Stimulated activated naive CD8-positive, alpha-beta T cell treated with anti-CD3 and anti-CD28 coated beads, Interleukin-15, Interleukin-2, amounts not matched to agents 100 ng/mL and 50 ng/mL, for 24 hours (primary cell): ENCODE measurements at regions not wholly inside any gene's neighbourhood (a gene's known extent, or its start where the extent isn't known, plus 50 kb on each side); places are given as distances from the start of the nearest gene placed in this dataset.

Experiments
- H3K27ac Mint-ChIP-seq: one replicate; pipeline ENCODE4 v1.8.0; 2021; ENCODE audit warnings: mild to moderate bottlenecking, mixed read lengths
- H3K27me3 Mint-ChIP-seq: one replicate; pipeline ENCODE4 v1.8.0; 2021; ENCODE audit warnings: mixed read lengths
- H3K36me3 Mint-ChIP-seq: one replicate; pipeline ENCODE4 v1.8.0; 2021; ENCODE audit warnings: low read depth, mixed read lengths
- H3K4me1 Mint-ChIP-seq: one replicate; pipeline ENCODE4 v1.8.0; 2021; ENCODE audit warnings: low read depth, mixed read lengths
- H3K4me3 Mint-ChIP-seq: one replicate; pipeline ENCODE4 v1.8.0; 2021; ENCODE audit warnings: mild to moderate bottlenecking, mixed read lengths
- H3K9me3 Mint-ChIP-seq: one replicate; pipeline ENCODE4 v1.8.0; 2021; ENCODE audit warnings: mixed read lengths

GRCh38 chr15:35630985-35631384 lies 85.0 kb upstream of the DPH6 start:
- peaks cover 4% of the 10 kb centered on the region for H3K9me3 Mint-ChIP-seq
- no peaks in the 10 kb centered on the region for H3K36me3 Mint-ChIP-seq
- no peaks in the 10 kb centered on the region for H3K4me1 Mint-ChIP-seq
- no peak overlapping the region for H3K4me3 Mint-ChIP-seq
- H3K27me3 Mint-ChIP-seq = peaks cover 12% of the 10 kb centered on the region
- H3K27ac Mint-ChIP-seq = no peak overlapping the region

GRCh38 chr15:35633677-35634076 lies 87.7 kb upstream of the DPH6 start:
- H3K27ac Mint-ChIP-seq = no peak overlapping the region
- H3K4me1 Mint-ChIP-seq = no peaks in the 10 kb centered on the region
- peaks cover 9% of the 10 kb centered on the region for H3K9me3 Mint-ChIP-seq
- H3K27me3 Mint-ChIP-seq = peaks cover 19% of the 10 kb centered on the region
- H3K4me3 Mint-ChIP-seq = no peak overlapping the region
- no peaks in the 10 kb centered on the region for H3K36me3 Mint-ChIP-seq

GRCh38 chr15:35646790-35647189 lies 100.8 kb upstream of the DPH6 start:
- peaks cover 8% of the 10 kb centered on the region for H3K9me3 Mint-ChIP-seq
- no peak overlapping the region for H3K27ac Mint-ChIP-seq
- no peaks in the 10 kb centered on the region for H3K36me3 Mint-ChIP-seq
- H3K4me3 Mint-ChIP-seq = no peak overlapping the region
- no peaks in the 10 kb centered on the region for H3K27me3 Mint-ChIP-seq
- H3K4me1 Mint-ChIP-seq = no peaks in the 10 kb centered on the region

GRCh38 chr15:35647303-35647702 lies 101.3 kb upstream of the DPH6 start:
- Mint-ChIP-seq H3K27me3 (no peaks in the 10 kb centered on the region), H3K9me3 (peaks cover 7% of the 10 kb centered on the region), H3K27ac (no peak overlapping the region), H3K4me1 (no peaks in the 10 kb centered on the region), H3K4me3 (no peak overlapping the region), H3K36me3 (no peaks in the 10 kb centered on the region)

- H3K27ac Mint-ChIP-seq = no peak overlapping the region
- no peaks in the 10 kb centered on the region for H3K4me1 Mint-ChIP-seq
- no peaks in the 10 kb centered on the region for H3K36me3 Mint-ChIP-seq
- no peak overlapping the region for H3K4me3 Mint-ChIP-seq
- H3K27me3 Mint-ChIP-seq = no peaks in the 10 kb centered on the region
- H3K9me3 Mint-ChIP-seq = no peaks in the 10 kb centered on the region
Measured at GRCh38 chr15:35648941-35649340, 103.0 kb upstream of the DPH6 start.

GRCh38 chr15:35649575-35649974 lies 103.6 kb upstream of the DPH6 start:
- Mint-ChIP-seq H3K27me3 (no peaks in the 10 kb centered on the region), H3K4me3 (no peak overlapping the region), H3K9me3 (no peaks in the 10 kb centered on the region), H3K4me1 (no peaks in the 10 kb centered on the region), H3K36me3 (no peaks in the 10 kb centered on the region), H3K27ac (no peak overlapping the region)

- H3K4me1 Mint-ChIP-seq = peaks cover 11% of the 10 kb centered on the region
- no peaks in the 10 kb centered on the region for H3K36me3 Mint-ChIP-seq
- H3K4me3 Mint-ChIP-seq = no peak overlapping the region
- H3K9me3 Mint-ChIP-seq = no peaks in the 10 kb centered on the region
- H3K27ac Mint-ChIP-seq = no peak overlapping the region
- H3K27me3 Mint-ChIP-seq = no peaks in the 10 kb centered on the region
Measured at GRCh38 chr15:35654332-35654731, 108.4 kb upstream of the DPH6 start.

GRCh38 chr15:35657679-35658311 lies 111.8 kb upstream of the DPH6 start:
- Mint-ChIP-seq H3K36me3 (no peaks in the 10 kb centered on the region), H3K4me1 (peaks cover 11% of the 10 kb centered on the region), H3K27ac (no peak overlapping the region), H3K9me3 (no peaks in the 10 kb centered on the region), H3K4me3 (no peak overlapping the region), H3K27me3 (peaks cover 5% of the 10 kb centered on the region)

GRCh38 chr15:35663956-35664355 lies 118.0 kb upstream of the DPH6 start:
- no peaks in the 10 kb centered on the region for H3K4me1 Mint-ChIP-seq
- H3K36me3 Mint-ChIP-seq = no peaks in the 10 kb centered on the region
- H3K9me3 Mint-ChIP-seq = no peaks in the 10 kb centered on the region
- H3K27ac Mint-ChIP-seq = no peak overlapping the region
- H3K27me3 Mint-ChIP-seq = peaks cover 5% of the 10 kb centered on the region
- H3K4me3 Mint-ChIP-seq = no peak overlapping the region

GRCh38 chr15:35665896-35666536 lies 120.1 kb upstream of the DPH6 start:
- Mint-ChIP-seq H3K27ac (no peak overlapping the region), H3K4me3 (no peak overlapping the region), H3K27me3 (peaks cover 4% of the 10 kb centered on the region)

GRCh38 chr15:35667908-35668307 lies 121.9 kb upstream of the DPH6 start:
- Mint-ChIP-seq H3K36me3 (no peaks in the 10 kb centered on the region), H3K27me3 (peaks cover 5% of the 10 kb centered on the region)

More at GRCh38 chr15:35665896-35666536, 120.1 kb upstream of the DPH6 start:
- Mint-ChIP-seq H3K36me3 (no peaks in the 10 kb centered on the region), H3K4me1 (no peaks in the 10 kb centered on the region), H3K9me3 (no peaks in the 10 kb centered on the region)

GRCh38 chr15:35669021-35669420 lies 123.1 kb upstream of the DPH6 start:
- H3K27me3 Mint-ChIP-seq = peaks cover 7% of the 10 kb centered on the region
- H3K9me3 Mint-ChIP-seq = no peaks in the 10 kb centered on the region
- no peaks in the 10 kb centered on the region for H3K36me3 Mint-ChIP-seq

More at GRCh38 chr15:35667908-35668307, 121.9 kb upstream of the DPH6 start:
- H3K4me1 Mint-ChIP-seq = peaks cover 2% of the 10 kb centered on the region
- H3K27ac Mint-ChIP-seq = no peak overlapping the region
- H3K9me3 Mint-ChIP-seq = no peaks in the 10 kb centered on the region
- H3K4me3 Mint-ChIP-seq = no peak overlapping the region

GRCh38 chr15:35669432-35670045 lies 123.6 kb upstream of the DPH6 start:
- peaks cover 7% of the 10 kb centered on the region for H3K27me3 Mint-ChIP-seq
- H3K27ac Mint-ChIP-seq = no peak overlapping the region
- H3K4me1 Mint-ChIP-seq = peaks cover 5% of the 10 kb centered on the region
- no peaks in the 10 kb centered on the region for H3K36me3 Mint-ChIP-seq
- no peak overlapping the region for H3K4me3 Mint-ChIP-seq
- H3K9me3 Mint-ChIP-seq = no peaks in the 10 kb centered on the region

More at GRCh38 chr15:35669021-35669420, 123.1 kb upstream of the DPH6 start:
- Mint-ChIP-seq H3K4me3 (no peak overlapping the region), H3K4me1 (peaks cover 5% of the 10 kb centered on the region), H3K27ac (no peak overlapping the region)

- H3K4me1 Mint-ChIP-seq = peaks cover 5% of the 10 kb centered on the region
- H3K27me3 Mint-ChIP-seq = peaks cover 7% of the 10 kb centered on the region
- no peaks in the 10 kb centered on the region for H3K9me3 Mint-ChIP-seq
- no peak overlapping the region for H3K27ac Mint-ChIP-seq
- H3K4me3 Mint-ChIP-seq = no peak overlapping the region
- H3K36me3 Mint-ChIP-seq = no peaks in the 10 kb centered on the region
Measured at GRCh38 chr15:35671197-35671596, 125.2 kb upstream of the DPH6 start.

- Mint-ChIP-seq H3K4me1 (peaks cover 5% of the 10 kb centered on the region), H3K4me3 (no peak overlapping the region), H3K9me3 (no peaks in the 10 kb centered on the region), H3K36me3 (no peaks in the 10 kb centered on the region), H3K27me3 (peaks cover 7% of the 10 kb centered on the region), H3K27ac (no peak overlapping the region)
Measured at GRCh38 chr15:35671981-35672380, 126.0 kb upstream of the DPH6 start.
